HG03064 (cell line): ENCODE measurements at regions not wholly inside any gene's neighbourhood (a gene's known extent, or its start where the extent isn't known, plus 50 kb on each side); places are given as distances from the start of the nearest gene placed in this dataset.
"Not testable (repeated sequence)": the region's sequence is repeated elsewhere in the genome, so short reads cannot be mapped to it uniquely, and the experiment has no call there.

ENCODE experiments used
- ATAC-seq: cut with Tn5 transposase; IDR thresholded peaks from one replicate; pipeline ENCODE4 v1.9.1; 2021; ENCODE audit warnings: low read depth; ENCODE audit not compliant: unreplicated experiment

DNA sequence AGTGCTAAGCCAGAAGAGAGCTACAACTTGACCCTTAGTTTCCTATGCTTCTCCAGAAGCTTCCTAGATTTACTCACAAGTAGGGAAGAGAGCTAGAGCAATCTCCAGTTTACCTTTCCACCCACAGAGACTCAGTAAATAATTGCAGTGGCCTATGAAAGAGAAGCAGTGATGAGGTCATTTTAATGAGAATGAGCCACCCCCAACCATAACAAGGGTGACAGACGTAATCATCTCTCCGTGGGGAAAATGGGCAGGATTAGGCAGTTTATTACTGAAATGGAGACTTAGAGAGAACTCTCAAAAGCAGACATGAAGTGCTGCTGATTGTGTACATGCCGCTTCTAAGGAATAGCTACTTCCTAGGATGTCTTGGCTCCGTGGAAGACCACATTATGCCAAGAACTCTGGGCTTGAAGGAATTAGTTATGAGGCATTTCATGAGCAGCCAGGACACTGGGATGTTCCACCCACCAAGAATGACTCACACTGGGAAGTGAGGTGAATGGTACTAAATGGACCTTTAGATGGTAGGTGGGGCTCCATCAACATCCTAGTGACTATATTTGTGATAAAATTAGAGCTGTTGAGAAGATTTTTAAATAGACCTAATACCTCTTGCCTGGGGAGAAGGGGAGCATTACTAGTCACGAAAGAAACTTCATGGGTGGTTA, 160.9 kb downstream of the EDEM1 start:
- ATAC-seq = no peak

GRCh38 chr3:5349343-5349742, 161.8 kb downstream of the EDEM1 start:
- no peak for ATAC-seq

DNA sequence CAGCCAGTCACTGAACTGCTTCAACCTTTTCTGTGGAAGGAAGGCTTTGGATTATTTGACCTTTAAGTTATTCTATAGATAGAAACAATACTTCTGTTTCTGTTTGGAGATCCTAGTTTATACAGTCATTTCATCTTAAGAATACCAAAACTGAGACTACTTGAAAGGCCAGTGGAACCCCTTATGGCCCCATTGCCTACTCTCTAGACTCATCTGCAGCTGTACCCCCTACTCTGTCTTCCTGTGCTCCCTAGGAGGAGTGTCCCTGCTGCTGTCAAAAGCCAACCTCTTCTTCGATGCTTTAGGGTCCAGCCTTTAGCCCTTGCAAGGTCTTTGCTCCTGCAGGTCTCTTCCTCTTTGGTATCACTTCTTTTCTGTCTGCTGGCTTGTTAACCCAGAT, 169.6 kb downstream of the EDEM1 start:
- ATAC-seq = no peak

GRCh38 chr3:5358911-5359310, 171.4 kb downstream of the EDEM1 start:
- no peak for ATAC-seq

DNA sequence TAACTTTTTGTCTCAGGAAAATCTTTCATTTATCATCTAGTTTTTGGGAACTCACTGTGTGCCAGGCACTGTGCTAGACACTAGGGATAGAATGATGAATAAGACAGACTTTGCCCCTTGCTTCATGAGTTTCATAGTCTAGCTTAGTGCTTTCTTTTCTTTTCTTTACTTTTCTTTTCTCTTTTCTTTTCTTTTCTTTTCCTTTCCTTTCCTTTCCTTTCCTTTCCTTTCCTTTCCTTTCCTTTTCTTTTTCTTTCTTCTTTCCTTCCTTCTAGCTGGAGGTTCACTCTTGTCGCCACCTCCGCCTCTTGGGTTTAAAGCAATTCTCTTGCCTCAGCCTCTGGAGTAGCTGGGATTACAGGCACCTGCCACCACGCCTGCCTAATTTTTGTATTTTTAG, 172.9 kb downstream of the EDEM1 start:
- ATAC-seq = no peak

- ATAC-seq = no peak
These were observed 179.2 kb downstream of the EDEM1 start for GRCh38 chr3:5366746-5367145.

DNA sequence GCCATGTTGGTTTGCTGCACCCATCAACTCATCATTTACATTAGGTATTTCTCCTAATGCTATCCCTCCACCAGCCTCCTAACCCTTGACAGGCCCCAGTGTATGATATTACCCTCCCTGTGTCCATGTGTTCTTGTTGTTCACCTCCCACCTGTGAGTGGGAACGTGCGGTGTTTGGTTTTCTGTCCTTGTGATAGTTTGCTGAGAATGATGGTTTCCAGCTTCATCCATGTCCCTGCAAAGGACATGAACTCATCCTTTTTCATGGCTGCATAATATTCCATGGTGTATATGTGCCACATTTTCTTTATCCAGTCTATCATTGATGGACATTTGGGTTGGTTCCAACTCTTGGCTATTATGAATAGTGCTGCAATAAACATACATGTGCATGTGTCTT, 184.0 kb downstream of the EDEM1 start:
- ATAC-seq = not testable (repeated sequence)

GRCh38 chr3:5376761-5377160, 189.3 kb downstream of the EDEM1 start:
- ATAC-seq = no peak

GRCh38 chr3:5379266-5379665, 191.8 kb downstream of the EDEM1 start:
- ATAC-seq = not testable (repeated sequence)

- ATAC-seq = not testable (repeated sequence)
These were observed 196.2 kb downstream of the EDEM1 start for GRCh38 chr3:5383486-5384263.

DNA sequence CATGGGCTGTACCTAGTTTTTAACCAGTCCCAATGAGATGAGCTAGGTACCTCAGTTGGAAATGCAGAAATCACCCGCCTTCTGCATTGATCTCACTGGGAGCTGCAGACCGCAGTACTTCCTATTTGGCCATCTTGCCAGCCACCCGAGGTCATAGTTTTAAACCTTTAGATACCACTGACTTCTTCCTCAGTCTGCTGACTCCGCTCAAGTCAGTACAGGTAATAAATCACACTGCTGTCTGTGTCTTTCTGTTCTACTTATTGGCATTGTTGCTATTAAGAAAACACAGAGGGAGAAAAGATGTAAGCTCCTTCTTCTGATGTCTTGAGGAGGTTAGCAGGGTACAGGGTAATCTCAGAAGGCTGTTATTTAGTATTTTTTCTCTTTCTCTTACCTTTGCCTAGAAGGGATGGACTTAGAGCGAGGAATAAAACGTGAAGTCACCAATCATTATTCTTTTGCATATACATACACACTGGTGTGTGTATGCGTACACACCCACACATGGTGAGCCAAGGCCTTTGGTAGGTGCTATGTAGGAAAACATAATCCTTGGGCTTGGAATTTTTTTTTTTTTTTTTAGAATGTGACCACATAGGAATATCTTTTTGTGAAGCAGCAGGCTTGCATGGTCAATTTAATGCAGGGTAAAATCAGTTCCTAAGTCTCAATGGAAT, 197.2 kb downstream of the EDEM1 start:
- no peak for ATAC-seq

DNA sequence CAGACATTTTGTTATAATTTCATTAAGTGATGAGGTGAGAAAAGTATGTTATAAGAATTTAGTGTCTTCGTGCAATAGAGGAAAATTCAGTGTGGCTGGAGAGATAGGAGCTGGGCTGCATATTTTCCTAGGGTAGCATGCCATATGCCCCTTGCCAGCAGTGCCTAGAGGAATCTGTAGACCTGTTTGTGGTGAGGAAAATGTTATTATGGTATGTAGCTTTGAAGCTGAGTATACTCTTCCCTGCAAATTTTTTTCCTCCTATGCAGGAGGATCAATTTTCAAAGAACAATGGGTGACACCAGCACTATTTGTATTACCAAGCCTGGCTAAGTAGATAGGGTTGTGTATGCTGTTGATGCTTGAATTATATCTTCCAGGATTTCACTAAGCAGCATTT, 200.6 kb downstream of the EDEM1 start:
- ATAC-seq = no peak

GRCh38 chr3:5389057-5389456, 201.6 kb downstream of the EDEM1 start:
- no peak for ATAC-seq

DNA sequence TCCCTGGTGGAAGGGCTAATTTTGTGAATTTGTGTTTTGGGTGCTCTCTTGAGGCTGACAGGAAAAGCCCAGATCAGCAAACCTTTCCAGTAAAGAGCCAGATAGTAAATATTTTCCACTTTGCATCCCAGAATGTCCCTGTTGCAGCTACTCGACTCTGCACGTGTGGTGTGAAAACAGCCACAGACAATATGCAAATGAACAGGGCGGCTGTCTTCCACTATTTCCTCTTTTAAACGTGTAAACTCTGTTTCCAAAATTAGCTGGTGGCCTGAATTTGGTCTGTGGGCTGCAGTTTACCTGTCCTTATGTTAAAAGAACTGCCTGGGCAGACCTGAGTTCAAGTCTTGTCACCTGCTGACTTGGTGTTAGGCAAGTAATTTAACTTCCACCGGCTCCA, 202.7 kb downstream of the EDEM1 start:
- no peak for ATAC-seq

GRCh38 chr3:5390936-5391625, 203.6 kb downstream of the EDEM1 start:
- no peak for ATAC-seq

- ATAC-seq = no peak
These were observed 213.5 kb downstream of the EDEM1 start for GRCh38 chr3:5401002-5401401.

GRCh38 chr3:5404718-5405117, 217.2 kb downstream of the EDEM1 start:
- no peak for ATAC-seq

GRCh38 chr3:5411786-5412185, 224.3 kb downstream of the EDEM1 start:
- ATAC-seq = no peak

GRCh38 chr3:5423076-5423475, 235.6 kb downstream of the EDEM1 start:
- ATAC-seq = no peak

- ATAC-seq = no peak
These were observed 236.0 kb downstream of the EDEM1 start for GRCh38 chr3:5423523-5423922.

DNA sequence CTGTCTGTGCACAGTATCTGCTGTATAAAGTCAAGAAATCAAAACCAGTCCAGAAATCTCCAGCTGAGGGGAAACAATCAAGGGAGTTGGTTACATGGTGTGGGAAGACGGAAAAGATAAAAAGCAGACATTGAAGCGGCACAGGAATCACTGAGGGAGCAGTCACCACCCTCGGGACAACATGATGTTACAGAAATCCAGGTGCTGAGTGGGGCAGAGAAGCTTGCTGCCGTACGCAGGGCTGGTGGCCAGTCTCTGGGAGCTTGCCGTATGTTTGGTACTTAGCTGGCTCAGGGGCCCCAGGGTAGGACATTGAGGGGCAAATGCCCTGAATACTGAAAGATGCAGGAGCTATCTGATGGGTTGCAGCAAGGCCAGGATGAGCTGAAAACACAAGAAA, 237.9 kb downstream of the EDEM1 start:
- ATAC-seq = no peak
